ENCODE measurements at regions not wholly inside any gene's neighbourhood (a gene's known extent, or its start where the extent isn't known, plus 50 kb on each side); places are given as distances from the start of the nearest gene placed in this dataset.

GRCh38 chr14:96979611-96980074, 182.5 kb downstream of the VRK1 start:
- no peak for DNase-seq (ENCODE audit: low read depth, low spot score)

GRCh38 chr14:96980835-96981234, 183.7 kb downstream of the VRK1 start:
- no peak for DNase-seq (ENCODE audit: low read depth, low spot score)

- no peak for DNase-seq (ENCODE audit: low read depth, low spot score)
These were observed 189.3 kb downstream of the VRK1 start for GRCh38 chr14:96986256-96987085.

GRCh38 chr14:96987086-96987474, 189.9 kb downstream of the VRK1 start:
- no peak for DNase-seq (ENCODE audit: low read depth, low spot score)

GRCh38 chr14:96987771-96988170, 190.6 kb downstream of the VRK1 start:
- DNase-seq (ENCODE audit: low read depth, low spot score) = no peak

DNA sequence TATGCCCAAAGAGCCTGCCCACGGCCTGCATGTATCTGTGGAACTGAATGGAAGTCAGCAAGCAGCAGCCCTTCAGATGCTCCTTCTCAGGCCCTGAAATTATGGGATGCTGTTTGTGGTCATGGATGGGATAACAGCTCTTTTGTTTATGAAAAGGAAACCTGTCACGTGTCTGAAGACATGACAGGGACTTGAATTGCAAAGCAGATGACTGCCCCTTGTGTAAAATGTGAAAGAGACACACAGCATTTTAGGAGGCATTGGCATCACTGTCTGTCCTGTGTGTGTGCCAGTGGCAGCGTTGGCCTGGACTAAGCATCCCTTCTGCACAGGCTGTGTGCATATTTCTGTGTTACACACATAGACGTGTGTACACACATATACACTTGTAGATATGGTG, 192.1 kb downstream of the VRK1 start:
- no peak for DNase-seq (ENCODE audit: low read depth, low spot score)

DNA sequence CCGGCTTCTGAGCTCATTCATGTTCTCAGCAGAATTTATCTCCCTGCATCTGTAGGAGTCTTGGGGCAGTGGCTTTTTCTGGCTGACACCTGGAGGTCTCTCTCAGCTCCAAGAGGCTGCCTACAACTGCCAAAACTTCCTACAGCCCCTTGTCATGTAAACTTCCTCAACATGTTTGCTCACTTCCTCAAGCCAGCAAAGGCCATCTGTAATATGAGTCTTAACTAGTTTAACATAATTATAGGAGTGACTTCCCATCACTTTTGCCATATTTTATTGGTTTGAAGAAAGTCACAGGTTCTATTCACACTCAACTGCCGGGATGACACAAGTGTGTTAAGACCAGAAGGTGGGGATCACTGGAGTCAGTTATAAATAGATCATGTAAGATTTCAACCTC, 194.0 kb downstream of the VRK1 start:
- DNase-seq (ENCODE audit: low read depth, low spot score) = no peak

DNA sequence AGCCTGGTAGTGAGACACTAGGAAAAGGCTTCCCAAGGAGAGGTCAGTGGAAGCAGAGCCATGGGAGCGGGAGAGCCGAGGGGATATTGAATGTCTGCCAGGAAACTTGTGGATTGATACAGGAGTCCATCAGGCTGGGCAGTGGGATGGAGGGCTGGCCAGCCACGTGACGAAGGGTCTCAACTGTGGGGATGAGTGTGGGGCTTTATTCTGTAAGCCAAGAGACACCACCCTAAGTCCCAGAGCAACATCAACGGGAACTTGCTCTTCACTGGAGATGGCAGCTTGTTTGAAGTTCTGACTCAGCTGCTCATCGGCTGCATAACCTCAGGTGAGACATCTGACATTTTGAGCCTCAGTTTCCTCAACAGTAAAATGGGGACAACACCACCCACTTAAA, 197.8 kb downstream of the VRK1 start:
- DNase-seq (ENCODE audit: low read depth, low spot score) = no peak

DNA sequence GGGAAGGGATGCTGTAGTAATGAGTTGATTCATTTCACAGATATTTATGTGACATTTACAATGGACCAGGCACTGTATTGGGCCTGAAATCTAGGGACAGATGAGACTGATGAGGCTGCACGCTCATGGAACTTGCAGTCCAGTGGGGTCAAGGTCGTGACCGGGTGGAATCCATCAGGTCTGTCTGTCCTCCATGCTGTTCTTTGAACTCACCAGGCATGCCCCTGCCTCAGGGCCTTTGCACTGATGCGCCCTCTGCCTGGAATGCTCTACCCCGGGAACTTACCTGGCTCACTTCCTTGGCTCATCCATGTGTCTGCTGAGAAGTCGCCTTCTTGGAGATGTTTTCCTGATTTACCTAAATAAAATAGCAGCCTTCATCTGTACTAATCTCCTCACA, 200.1 kb downstream of the VRK1 start:
- DNase-seq (ENCODE audit: low read depth, low spot score) = no peak

DNA sequence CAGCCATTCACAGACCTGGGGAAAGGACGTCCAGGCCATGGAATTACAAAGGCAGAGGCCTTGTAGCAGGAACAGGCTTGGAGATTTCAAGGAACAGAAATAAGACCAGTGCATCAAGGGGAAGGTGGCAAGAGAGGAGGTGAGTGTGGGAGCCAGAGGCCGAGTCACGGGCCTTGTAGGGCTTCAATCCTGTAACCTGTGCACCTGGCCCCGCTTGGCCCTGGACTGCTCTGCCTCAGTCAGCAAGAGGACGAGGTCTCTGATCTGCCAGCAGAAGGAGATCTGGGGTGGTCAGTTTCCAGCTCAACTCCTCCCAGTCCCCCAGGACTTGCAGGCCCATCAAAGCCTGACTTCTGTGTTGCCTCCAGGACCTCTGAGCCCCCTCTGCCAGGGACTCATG, 200.8 kb downstream of the VRK1 start:
- no peak for DNase-seq (ENCODE audit: low read depth, low spot score)

GRCh38 chr14:96999654-97000155, 202.5 kb downstream of the VRK1 start:
- no peak for DNase-seq (ENCODE audit: low read depth, low spot score)

- DNase-seq (ENCODE audit: low read depth, low spot score) = no peak
These were observed 205.3 kb downstream of the VRK1 start for GRCh38 chr14:97002454-97002853.

DNA sequence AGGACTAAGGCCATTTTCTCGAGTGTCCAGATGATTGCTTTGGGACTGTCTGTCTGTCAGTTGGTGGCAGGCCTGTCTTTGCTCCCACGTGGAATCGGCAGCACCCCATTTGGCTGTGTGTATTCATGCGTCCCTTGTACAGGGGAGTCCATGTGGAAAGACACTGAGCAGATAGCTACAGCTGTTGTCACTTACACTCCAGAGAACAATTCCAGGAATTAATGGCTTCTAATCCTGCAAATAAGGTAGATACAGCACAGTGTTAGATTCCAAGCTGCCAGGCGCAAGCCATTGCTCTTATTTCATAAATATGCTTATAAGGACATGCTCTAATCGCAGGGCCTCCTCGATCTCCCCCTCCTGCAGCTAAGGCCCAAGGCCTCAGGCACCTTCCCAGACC, 208.8 kb downstream of the VRK1 start:
- no peak for DNase-seq (ENCODE audit: low read depth, low spot score)

DNA sequence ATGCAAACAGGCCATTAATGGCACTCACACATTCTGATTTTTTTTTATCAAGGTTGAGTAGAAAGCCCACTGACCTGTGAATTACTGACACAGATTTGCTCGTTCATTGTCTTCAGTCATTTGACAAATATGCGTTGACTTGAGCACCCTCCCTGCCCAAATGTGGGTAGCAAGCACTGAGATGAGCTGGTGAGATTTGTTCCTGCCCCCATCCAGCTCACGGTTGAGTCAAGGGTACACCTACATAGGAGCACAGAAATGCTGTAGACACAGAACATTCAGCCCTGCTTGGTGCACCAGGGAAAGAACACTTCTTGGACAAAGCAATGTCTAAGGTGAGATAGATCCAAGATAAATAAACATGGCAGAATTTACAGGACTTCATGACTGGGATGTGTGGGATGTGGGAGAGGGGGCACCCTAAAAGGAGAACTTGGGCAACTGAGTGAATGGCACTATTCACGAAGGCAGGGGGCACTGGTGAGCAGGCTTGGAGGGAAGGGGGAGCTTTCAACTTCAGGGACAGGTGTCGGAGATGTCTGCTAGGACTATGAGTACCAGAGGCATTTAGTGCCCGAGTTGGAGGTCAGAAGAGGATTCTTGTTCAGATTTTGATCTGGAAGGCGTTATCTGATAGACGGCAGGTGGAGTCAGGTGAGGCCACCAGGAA, 213.4 kb downstream of the VRK1 start:
- no peak for DNase-seq (ENCODE audit: low read depth, low spot score)

GRCh38 chr14:97013878-97014277, 216.7 kb downstream of the VRK1 start:
- DNase-seq (ENCODE audit: low read depth, low spot score) = no peak

GRCh38 chr14:97021001-97021400, 223.8 kb downstream of the VRK1 start:
- DNase-seq (ENCODE audit: low read depth, low spot score) = no peak

- DNase-seq (ENCODE audit: low read depth, low spot score) = no peak
These were observed 224.5 kb downstream of the VRK1 start for GRCh38 chr14:97021571-97022168.

- no peak for DNase-seq (ENCODE audit: low read depth, low spot score)
These were observed 225.6 kb downstream of the VRK1 start for GRCh38 chr14:97022741-97023140.

DNA sequence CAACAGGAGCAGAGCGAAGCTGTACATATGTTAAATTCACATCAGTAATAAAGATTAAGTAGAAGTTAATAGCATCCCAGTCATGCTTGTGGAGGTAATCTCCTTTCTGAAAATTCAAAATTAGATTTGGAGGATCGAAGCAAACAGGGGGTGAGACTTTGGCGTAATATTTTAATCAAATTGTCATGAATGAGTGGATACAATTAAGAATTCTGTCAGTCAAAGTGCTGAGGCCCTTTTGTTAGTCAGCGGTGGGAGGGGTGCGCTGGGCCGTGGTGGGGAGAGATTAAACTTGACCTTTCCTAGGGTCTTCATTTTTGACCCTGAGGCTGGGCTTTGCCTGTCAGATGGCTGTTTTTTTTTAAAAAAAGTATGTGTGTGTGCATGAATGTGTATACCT, 226.7 kb downstream of the VRK1 start:
- DNase-seq (ENCODE audit: low read depth, low spot score) = no peak

- no peak for DNase-seq (ENCODE audit: low read depth, low spot score)
These were observed 227.1 kb downstream of the VRK1 start for GRCh38 chr14:97024300-97024699.

DNA sequence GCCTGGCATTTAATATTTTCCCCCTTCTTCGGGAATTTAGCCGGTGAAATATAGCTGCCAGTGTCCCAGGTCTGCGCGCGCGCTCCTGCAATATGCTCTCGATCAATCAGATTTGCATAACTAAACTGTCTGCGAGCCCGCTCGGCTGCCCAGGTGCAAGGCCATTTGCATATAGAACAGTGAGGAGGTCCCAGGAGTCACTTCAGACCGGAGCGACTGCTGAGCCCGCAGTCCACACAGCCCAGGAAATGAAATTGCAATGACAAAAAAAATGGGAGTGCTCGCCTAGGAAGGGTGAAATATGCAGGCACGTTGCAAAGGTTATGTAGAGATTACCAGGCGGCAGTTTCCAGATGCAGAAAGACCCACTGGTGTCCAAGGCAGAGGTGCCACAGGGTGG, 228.5 kb downstream of the VRK1 start:
- no peak for DNase-seq (ENCODE audit: low read depth, low spot score)

DNA sequence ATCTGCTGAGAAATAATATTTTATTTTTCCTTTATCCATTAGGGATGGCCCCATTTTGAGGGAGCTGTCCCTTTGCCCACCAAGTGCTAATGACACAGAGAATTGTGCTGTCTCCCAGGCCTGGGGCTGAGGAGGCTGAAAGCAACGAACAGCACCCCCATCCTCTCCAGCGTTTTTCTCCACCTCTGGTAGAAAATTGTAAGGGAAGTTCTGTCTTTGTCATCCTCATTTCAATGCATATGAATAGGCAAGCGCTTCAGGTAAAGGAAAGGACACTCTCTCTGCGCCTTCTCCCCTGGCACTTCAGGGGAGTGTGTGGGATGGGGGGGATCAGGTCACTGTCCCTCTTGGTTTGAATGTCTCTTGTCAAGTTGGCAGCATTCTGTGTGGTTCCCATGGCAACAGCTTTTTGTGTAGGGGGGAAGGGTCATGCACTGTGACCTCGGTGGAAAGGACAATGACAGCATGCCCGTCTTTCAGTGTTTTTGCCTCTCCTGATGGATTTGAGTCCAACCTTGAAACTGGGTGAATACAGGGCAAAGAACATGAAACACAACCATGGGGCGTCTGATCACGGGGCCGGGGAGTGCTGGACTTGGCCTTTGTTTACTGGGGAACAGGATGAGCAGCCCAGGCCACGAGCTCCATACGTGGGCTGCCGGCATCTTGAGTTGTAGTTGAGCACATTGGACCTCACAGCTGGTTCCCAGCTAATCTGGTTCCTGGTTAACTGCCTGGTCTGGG, 230.2 kb downstream of the VRK1 start:
- DNase-seq (ENCODE audit: low read depth, low spot score) = no peak
